ENCODE measurements at regions not wholly inside any gene's neighbourhood (a gene's known extent, or its start where the extent isn't known, plus 50 kb on each side); places are given as distances from the start of the nearest gene placed in this dataset.

GRCh38 chr22:47573141-47573540 lies 810.7 kb downstream of the TBC1D22A start:
- TF ChIP-seq EZH2 (conservative IDR thresholded peaks at IDR 0.05; ENCODE audit: low read depth, low read length): no peak
- no peak for TF ChIP-seq SMC3 (IDR thresholded peaks at IDR 0.05; ENCODE audit: low read length)
- no peak for TF ChIP-seq BATF2 (CRISPR knock-in tag; IDR thresholded peaks at IDR 0.05)
- TF ChIP-seq, protein P1, sequence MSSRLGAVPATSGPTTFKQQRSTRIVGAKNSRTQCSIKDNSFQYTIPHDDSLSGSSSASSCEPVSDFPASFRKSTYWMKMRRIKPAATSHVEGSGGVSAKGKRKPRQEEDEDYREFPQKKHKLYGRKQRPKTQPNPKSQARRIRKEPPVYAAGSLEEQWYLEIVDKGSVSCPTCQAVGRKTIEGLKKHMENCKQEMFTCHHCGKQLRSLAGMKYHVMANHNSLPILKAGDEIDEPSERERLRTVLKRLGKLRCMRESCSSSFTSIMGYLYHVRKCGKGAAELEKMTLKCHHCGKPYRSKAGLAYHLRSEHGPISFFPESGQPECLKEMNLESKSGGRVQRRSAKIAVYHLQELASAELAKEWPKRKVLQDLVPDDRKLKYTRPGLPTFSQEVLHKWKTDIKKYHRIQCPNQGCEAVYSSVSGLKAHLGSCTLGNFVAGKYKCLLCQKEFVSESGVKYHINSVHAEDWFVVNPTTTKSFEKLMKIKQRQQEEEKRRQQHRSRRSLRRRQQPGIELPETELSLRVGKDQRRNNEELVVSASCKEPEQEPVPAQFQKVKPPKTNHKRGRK (CRISPR knock-in tag; IDR thresholded peaks at IDR 0.05): no peak
- TF ChIP-seq RAD21 (CRISPR knock-in tag; IDR thresholded peaks at IDR 0.05): no peak

All from HepG2 (cell line).